ENCODE measurements at regions not wholly inside any gene's neighbourhood (a gene's known extent, or its start where the extent isn't known, plus 50 kb on each side); places are given as distances from the start of the nearest gene placed in this dataset.
"Not testable (repeated sequence)": the region's sequence is repeated elsewhere in the genome, so short reads cannot be mapped to it uniquely, and the experiment has no call there.

DNA sequence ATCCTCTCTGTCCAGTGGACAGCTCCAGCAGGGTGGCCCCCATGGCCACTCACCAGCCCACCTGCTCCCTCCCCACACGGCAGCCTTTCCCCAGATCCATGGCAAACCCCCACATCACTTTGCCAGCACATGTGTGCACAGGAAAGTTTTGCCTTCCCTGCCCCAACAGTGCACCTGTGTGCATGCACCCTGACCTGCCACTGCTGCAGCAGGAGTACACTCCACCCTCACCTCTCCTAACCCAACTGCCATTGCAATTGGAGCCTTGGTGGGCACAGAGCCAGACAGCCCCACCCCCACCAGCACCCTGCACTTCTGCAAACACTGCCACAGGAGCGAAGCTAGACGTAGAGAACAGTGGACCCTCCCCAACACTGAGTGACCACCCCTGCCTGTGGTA is 308.9 kb downstream of the CEP170 start:
- no peak overlapping the region for H3K4me3 ChIP-seq (ENCODE audit: low read depth, low read length)
- TF ChIP-seq, protein P1, sequence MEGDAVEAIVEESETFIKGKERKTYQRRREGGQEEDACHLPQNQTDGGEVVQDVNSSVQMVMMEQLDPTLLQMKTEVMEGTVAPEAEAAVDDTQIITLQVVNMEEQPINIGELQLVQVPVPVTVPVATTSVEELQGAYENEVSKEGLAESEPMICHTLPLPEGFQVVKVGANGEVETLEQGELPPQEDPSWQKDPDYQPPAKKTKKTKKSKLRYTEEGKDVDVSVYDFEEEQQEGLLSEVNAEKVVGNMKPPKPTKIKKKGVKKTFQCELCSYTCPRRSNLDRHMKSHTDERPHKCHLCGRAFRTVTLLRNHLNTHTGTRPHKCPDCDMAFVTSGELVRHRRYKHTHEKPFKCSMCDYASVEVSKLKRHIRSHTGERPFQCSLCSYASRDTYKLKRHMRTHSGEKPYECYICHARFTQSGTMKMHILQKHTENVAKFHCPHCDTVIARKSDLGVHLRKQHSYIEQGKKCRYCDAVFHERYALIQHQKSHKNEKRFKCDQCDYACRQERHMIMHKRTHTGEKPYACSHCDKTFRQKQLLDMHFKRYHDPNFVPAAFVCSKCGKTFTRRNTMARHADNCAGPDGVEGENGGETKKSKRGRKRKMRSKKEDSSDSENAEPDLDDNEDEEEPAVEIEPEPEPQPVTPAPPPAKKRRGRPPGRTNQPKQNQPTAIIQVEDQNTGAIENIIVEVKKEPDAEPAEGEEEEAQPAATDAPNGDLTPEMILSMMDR (IDR thresholded peaks at IDR 0.05; ENCODE audit: borderline replicate concordance, insufficient read depth, low read depth, low read length) = no peak

DNA sequence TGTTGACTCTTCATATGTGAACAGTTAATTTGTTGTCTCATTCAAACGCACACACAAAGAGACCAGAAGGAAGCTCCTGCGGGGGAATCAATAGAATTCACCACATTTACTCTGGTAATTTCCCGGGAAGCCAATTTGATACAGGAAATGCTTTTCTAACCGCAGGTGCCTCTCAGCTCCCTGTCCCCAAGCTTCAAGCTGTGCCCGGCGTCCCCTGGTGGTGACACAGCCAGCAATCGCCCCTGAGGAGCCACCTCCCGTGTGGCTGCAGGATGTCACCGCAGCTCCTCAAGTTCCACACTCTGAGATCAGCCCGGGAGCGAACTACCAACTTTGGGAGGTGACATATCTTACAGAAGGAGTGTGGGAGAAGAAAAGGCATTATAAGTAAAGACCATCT is 318.4 kb downstream of the CEP170 start:
- H3K4me3 ChIP-seq (ENCODE audit: low read depth, low read length) = not testable (repeated sequence)
- TF ChIP-seq, protein P1 (IDR thresholded peaks at IDR 0.05; ENCODE audit: borderline replicate concordance, insufficient read depth, low read depth, low read length) = 0 out of 2 replicates have a peak, but pooled peaks have one; percentile 34

- H3K4me3 ChIP-seq (ENCODE audit: low read depth, low read length) = not testable (repeated sequence)
Observed at GRCh38 chr1:242924717-242925116, 330.4 kb downstream of the CEP170 start.

GRCh38 chr1:242923603-242924002 is 331.5 kb downstream of the CEP170 start:
- H3K4me3 ChIP-seq (ENCODE audit: low read depth, low read length) = not testable (repeated sequence)

GRCh38 chr1:242914729-242915128 is 340.4 kb downstream of the CEP170 start:
- H3K4me3 ChIP-seq (ENCODE audit: low read depth, low read length) = not testable (repeated sequence)

DNA sequence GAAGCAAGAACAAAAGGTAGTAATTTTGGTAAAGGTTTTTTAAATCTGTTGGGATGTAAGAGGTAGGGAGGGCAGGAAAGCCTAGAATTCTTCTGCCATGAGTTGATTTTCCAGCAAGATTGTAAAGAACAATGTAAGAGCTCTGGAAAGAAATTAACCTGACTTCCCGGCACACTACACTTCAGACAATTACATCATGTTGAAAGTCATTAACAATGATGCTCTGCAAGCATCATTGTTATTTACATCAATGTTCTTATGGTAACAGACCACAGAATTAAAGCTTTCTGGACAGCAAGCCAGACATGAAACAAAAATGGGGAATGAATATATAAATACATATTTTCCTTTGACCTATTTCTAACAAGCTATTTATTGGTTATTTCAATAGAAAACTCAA is 342.2 kb downstream of the CEP170 start:
- not testable (repeated sequence) for H3K4me3 ChIP-seq (ENCODE audit: low read depth, low read length)

- not testable (repeated sequence) for H3K4me3 ChIP-seq (ENCODE audit: low read depth, low read length)
Observed at GRCh38 chr1:242900558-242900957, 354.5 kb downstream of the CEP170 start.

GRCh38 chr1:242890192-242890741 is 364.8 kb downstream of the CEP170 start:
- no peak overlapping the region for H3K4me3 ChIP-seq (ENCODE audit: low read depth, low read length)
- TF ChIP-seq, protein P1 (IDR thresholded peaks at IDR 0.05; ENCODE audit: borderline replicate concordance, insufficient read depth, low read depth, low read length) = no peak

DNA sequence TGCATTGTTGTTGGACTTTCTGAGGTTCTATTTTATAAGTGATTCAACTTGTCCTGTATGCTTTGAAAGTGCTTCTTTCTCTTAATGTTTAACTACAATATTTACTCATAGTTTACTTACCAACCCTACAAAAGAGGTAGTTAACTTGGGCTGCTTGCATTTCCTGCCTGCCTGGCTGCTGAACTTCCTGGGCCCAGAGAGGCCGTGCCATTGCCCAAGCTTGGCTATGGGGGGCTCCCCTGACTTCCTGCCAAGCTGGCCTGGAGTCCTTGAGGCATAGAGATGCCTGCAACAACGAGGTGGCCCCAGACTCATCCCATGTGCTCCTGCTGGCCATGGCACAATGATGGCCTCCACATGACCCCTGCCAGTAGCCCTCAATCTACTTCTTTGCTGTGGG is 361.6 kb upstream of the PLD5 start:
- TF ChIP-seq, protein P1 (IDR thresholded peaks at IDR 0.05; ENCODE audit: borderline replicate concordance, insufficient read depth, low read depth, low read length) = no peak

GRCh38 chr1:242880022-242880421 is 355.5 kb upstream of the PLD5 start:
- not testable (repeated sequence) for H3K4me3 ChIP-seq (ENCODE audit: low read depth, low read length)

More for the DNA sequence above, 361.6 kb upstream of the PLD5 start:
- H3K4me3 ChIP-seq (ENCODE audit: low read depth, low read length) = no peak overlapping the region

DNA sequence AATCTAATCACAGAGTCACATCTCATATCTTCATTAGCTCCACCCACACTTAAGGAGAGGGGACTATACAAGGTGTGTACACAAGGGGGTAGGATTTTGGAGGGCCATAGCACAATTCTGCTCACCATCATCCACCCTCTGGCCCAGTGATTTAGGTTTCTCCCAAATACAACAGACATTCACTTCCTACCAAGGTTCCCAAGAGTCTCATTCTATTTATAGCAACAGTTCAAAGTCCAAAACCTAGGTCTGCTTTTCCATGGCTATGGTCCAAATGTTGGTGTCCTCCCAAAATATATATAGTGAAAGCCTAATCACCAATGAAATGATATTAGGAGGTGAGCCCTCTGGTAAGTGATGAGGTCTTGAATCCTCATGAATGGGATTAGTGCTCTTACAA is 353.2 kb upstream of the PLD5 start:
- TF ChIP-seq, protein P1 (IDR thresholded peaks at IDR 0.05; ENCODE audit: borderline replicate concordance, insufficient read depth, low read depth, low read length) = no peak
- H3K4me3 ChIP-seq (ENCODE audit: low read depth, low read length) = no peak overlapping the region
